D721Med (cell line): ENCODE measurements at regions not wholly inside any gene's neighbourhood (a gene's known extent, or its start where the extent isn't known, plus 50 kb on each side); places are given as distances from the start of the nearest gene placed in this dataset.

Experiments used
- DNase-seq: peaks from one replicate; pipeline ENCODE4 v3.0.0; 2011; ENCODE audit warnings: low spot score; ENCODE audit not compliant: insufficient read length
- FAIRE-seq: peaks from 2 replicates; lab custom pipeline; 2011; peaks lifted over from hg19 to GRCh38; lab: Jason Lieb, UNC
- TF ChIP-seq, protein P1 (sequence below): IDR thresholded peaks from 2 replicates; pipeline ENCODE4 v1.5.1; 2012; ENCODE audit warnings: mild to moderate bottlenecking, control low read depth; ENCODE audit not compliant: insufficient read depth; ENCODE audit errors: missing control alignments

DNA sequence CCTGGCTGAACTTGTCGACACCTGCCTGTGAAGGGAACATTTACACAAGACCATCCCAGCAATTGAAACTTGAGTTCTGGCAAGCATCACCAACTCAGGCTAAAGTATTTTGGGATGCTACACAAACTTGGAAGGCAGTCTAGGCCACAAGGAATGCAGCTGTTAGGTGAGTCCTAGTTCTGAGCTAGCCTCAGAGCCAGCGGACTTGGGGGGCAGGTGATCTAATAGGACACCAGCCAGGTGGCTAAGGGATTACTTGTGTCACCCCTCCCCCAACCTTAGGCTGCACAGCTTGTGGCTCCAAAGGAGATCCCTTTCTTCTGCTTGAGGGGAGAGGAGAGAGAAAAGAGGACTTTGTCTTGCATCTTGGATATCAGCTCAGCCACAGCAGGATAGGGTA lies 62.3 kb upstream of the DKK2 start:
- TF ChIP-seq, protein P1, sequence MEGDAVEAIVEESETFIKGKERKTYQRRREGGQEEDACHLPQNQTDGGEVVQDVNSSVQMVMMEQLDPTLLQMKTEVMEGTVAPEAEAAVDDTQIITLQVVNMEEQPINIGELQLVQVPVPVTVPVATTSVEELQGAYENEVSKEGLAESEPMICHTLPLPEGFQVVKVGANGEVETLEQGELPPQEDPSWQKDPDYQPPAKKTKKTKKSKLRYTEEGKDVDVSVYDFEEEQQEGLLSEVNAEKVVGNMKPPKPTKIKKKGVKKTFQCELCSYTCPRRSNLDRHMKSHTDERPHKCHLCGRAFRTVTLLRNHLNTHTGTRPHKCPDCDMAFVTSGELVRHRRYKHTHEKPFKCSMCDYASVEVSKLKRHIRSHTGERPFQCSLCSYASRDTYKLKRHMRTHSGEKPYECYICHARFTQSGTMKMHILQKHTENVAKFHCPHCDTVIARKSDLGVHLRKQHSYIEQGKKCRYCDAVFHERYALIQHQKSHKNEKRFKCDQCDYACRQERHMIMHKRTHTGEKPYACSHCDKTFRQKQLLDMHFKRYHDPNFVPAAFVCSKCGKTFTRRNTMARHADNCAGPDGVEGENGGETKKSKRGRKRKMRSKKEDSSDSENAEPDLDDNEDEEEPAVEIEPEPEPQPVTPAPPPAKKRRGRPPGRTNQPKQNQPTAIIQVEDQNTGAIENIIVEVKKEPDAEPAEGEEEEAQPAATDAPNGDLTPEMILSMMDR, result no peak
- FAIRE-seq, result no peak

DNA sequence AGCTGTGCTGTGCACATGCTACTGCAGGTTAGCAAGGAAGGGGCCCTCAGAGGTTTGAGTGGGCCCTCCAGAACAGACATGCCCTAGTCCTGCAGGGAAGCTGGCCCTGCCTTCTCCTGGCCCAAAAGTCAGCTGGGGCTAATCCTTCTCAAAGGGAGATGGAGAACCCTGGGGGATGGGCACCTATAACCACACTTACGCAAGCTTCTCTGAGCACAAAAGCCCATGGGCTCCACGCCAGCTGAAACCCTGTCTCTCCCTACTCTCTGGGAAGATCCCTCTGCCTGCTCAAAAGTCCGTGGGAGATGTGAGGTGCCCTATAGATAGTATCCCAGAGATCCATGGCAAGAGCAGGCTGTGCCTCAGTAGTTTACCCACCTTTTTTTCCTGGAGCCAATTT lies 58.9 kb upstream of the DKK2 start:
- TF ChIP-seq, protein P1, result no peak
- FAIRE-seq, result no peak
- no peak for DNase-seq

More for the DNA sequence above, 62.3 kb upstream of the DKK2 start:
- no peak for DNase-seq

DNA sequence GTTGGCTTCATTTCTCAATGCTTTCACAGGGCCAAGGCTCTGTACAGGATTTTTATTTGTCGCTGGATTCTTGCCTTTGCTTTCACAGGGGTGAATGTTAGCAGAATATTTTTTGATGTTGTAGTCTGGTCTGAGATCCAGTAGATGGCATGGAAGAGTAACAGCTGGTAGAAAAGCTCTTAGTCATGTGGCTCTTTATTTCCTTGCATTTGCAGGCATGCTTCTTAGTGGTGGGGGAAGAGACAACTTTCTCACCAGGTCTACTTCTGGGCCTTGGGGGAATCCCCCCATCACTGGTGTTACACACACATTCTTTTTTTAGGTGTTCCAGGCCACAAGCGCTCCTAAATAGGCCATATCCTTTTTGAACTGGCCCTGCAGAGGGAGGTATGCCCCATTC lies 58.2 kb upstream of the DKK2 start:
- DNase-seq (no peak), FAIRE-seq (no peak)
- TF ChIP-seq, protein P1, result peak; percentile 7
